GM12878 (cell line): ENCODE measurements at regions not wholly inside any gene's neighbourhood (a gene's known extent, or its start where the extent isn't known, plus 50 kb on each side); places are given as distances from the start of the nearest gene placed in this dataset.

Source experiments
- ATAC-seq: fragments of 200-7000 bp; cut with Tn5 transposase; 3 replicates; pipeline ENCODE4 v1.9.1; 2020; ENCODE audit warnings: mild to moderate bottlenecking, moderate library complexity
- BruUV-seq: library from RNA; stranded (reverse); fragments of 400-500 nt; replicated peaks from 2 replicates; lab custom pipeline; 2021; lab: Mats Ljungman, UMichigan
- CTCF ChIA-PET: fragments of 300-600 bp; sonication (Branson Sonifier 250); formaldehyde crosslinking; extraction: SDS; loops from one replicate; lab custom pipeline; 2021; ENCODE audit warnings: inconsistent platforms; lab: Yijun Ruan, JAX
- POLR2A ChIA-PET: fragments of 350-600 bp; formaldehyde crosslinking; extraction: SDS; loops from one replicate; lab custom pipeline; 2021; ENCODE audit warnings: inconsistent platforms; lab: Charles Lee
- RAD21 ChIA-PET: fragments of 300-600 bp; sonication (Branson Sonifier 250); formaldehyde crosslinking; loops from one replicate; lab custom pipeline; 2023; ENCODE audit warnings: antibody characterized with exemption; ENCODE audit not compliant: unreplicated experiment; lab: Charles Lee
- SMC1A ChIA-PET: fragments of 300-600 bp; sonication (Branson Sonifier 250); formaldehyde crosslinking; loops from one replicate; lab custom pipeline; 2023; ENCODE audit not compliant: unreplicated experiment, uncharacterized antibody; lab: Charles Lee
- DNase-seq: peaks from one replicate; pipeline ENCODE4 v3.0.0-alpha.2; 2011; ENCODE audit warnings: low read depth, low spot score
- FAIRE-seq: peaks from 3 replicates; lab custom pipeline; 2011; peaks lifted over from hg19 to GRCh38; lab: Jason Lieb, UNC
- H2AFZ ChIP-seq: 2 replicates; pipeline ENCODE4 v1.6.0; 2011; ENCODE audit warnings: low read depth, low read length, control low read depth; ENCODE audit not compliant: control insufficient read depth
- H3K27ac ChIP-seq: 2 replicates; pipeline ENCODE4 v1.5.1; 2011; ENCODE audit warnings: control low read depth; ENCODE audit not compliant: control insufficient read depth, insufficient read depth
- H3K27me3 ChIP-seq, 2 experiments: replicated peaks in 1 of 2; 2 replicates each; pipeline versions ENCODE4 v1.6.0 to v1.6.1; 2011; ENCODE audit warnings: low read length in 1 of 2; ENCODE audit not compliant: control insufficient read depth in 2 of 2, insufficient read depth in 2 of 2
- H3K36me3 ChIP-seq, 2 experiments: 2 replicates each; pipeline ENCODE4 v1.5.1; 2011; ENCODE audit warnings: low read length in 1 of 2; ENCODE audit not compliant: control insufficient read depth in 2 of 2, insufficient read depth in 2 of 2
- H3K4me1 ChIP-seq: 2 replicates; pipeline ENCODE4 v1.6.1; 2011; ENCODE audit warnings: mild to moderate bottlenecking, low read length, moderate library complexity, mixed read lengths; ENCODE audit not compliant: control insufficient read depth, insufficient read depth
- H3K4me2 ChIP-seq: 2 replicates; pipeline ENCODE4 v1.6.0; 2011; ENCODE audit warnings: control low read depth; ENCODE audit not compliant: control insufficient read depth, insufficient read depth
- H3K4me3 ChIP-seq: fragments of 200-600 bp; sonication (generic); 2 replicates; pipeline ENCODE4 v1.5.1; 2016
- H3K79me2 ChIP-seq: 2 replicates; pipeline ENCODE4 v1.6.0; 2011; ENCODE audit warnings: low read length; ENCODE audit not compliant: control insufficient read depth, insufficient read depth
- H3K9ac ChIP-seq: 2 replicates; pipeline ENCODE4 v1.8.0; 2011; ENCODE audit warnings: low read length, control low read depth, mixed read lengths; ENCODE audit not compliant: control insufficient read depth, insufficient read depth
- H3K9me3 ChIP-seq: replicated peaks from 3 replicates; pipeline ENCODE4 v1.5.1; 2011; ENCODE audit warnings: mild to moderate bottlenecking, low read length; ENCODE audit not compliant: control insufficient read depth, insufficient read depth
- H4K20me1 ChIP-seq: 2 replicates; pipeline ENCODE4 v1.6.0; 2011; ENCODE audit not compliant: control insufficient read depth, insufficient read depth
- BCL11A ChIP-seq: IDR thresholded peaks from 2 replicates; pipeline ENCODE4 v1.6.1; 2011; ENCODE audit warnings: low read depth, low read length
- LARP7 ChIP-seq: fragments of 450-650 bp; IDR thresholded peaks from 2 replicates; pipeline ENCODE4 v1.6.1; 2017; ENCODE audit warnings: mild to moderate bottlenecking
- WGBS: methylation state at CpG from one replicate; pipeline ENCODE4 v1.1.6; 2016; ENCODE audit warnings: low lambda C conversion rate; ENCODE audit not compliant: insufficient replicate concordance, insufficient coverage; ENCODE audit errors: missing lambda C conversion rate; 5-methylcytosine and 5-hydroxymethylcytosine counted together
- in situ Hi-C: fragments of 300-500 bp; cut with MboI; formaldehyde crosslinking; loops from 9 replicates; pipeline ENCODE4 v1.14.3; 2018; ENCODE audit warnings: mixed read lengths
- intact Hi-C: fragments of 100-400 bp; cut with micrococcal nuclease; formaldehyde crosslinking; loops from one replicate; pipeline ENCODE4 v1.14.2; 2022; ENCODE audit not compliant: unreplicated experiment
- TF ChIP-seq, protein P1 (sequence below): fragments of 450-650 bp; IDR thresholded peaks from 2 replicates; pipeline ENCODE4 v1.6.1; 2017; ENCODE audit warnings: antibody characterized with exemption, mild to moderate bottlenecking, moderate library complexity
- TF ChIP-seq, protein P2 (sequence below): fragments of 450-650 bp; conservative IDR thresholded peaks from 2 replicates; pipeline ENCODE4 v1.6.1; 2017; ENCODE audit warnings: mild to moderate bottlenecking, moderate library complexity

DNA sequence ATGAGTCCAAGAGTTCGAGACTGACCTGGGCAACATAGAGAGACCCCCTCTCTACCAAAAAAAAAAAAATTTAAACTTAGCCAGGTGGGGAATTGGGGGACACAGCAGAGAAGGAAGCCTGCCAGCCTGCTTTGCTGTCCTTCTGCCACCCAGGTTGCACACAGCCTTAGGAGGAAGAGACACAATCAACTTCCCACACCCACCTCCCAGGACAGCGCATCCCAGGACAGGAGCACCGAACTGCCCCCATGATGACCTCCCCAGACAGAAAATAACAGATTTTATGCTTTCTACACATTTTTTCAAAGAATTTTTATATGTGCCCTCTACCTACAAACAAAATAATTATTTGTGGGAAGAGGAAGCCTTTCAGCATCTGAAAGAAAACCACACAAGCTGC is 126.0 kb upstream of the ZNF507 start:
- intact Hi-C loops = no loop called here
- 0% methylated on average over 3 of the region's 3 CpGs for WGBS
- Histone ChIP-seq H3K27me3 (no peaks in the 10 kb centered on the region; a peak in 1 of 4 replicates), H3K27ac (no peak overlapping the region), H3K9me3 (no peaks in the 10 kb centered on the region), H3K79me2 (no peaks in the 10 kb centered on the region), H3K9ac (no peak overlapping the region), H3K36me3 (no peaks in the 10 kb centered on the region), H3K4me1 (no peaks in the 10 kb centered on the region), H3K4me2 (no peak overlapping the region), H4K20me1 (no peaks in the 10 kb centered on the region), H2AFZ (no peak overlapping the region), H3K4me3 (no peak overlapping the region)
- DNase-seq = no peak
- TF ChIP-seq BCL11A (no peak), LARP7 (no peak)
- TF ChIP-seq, protein P1, sequence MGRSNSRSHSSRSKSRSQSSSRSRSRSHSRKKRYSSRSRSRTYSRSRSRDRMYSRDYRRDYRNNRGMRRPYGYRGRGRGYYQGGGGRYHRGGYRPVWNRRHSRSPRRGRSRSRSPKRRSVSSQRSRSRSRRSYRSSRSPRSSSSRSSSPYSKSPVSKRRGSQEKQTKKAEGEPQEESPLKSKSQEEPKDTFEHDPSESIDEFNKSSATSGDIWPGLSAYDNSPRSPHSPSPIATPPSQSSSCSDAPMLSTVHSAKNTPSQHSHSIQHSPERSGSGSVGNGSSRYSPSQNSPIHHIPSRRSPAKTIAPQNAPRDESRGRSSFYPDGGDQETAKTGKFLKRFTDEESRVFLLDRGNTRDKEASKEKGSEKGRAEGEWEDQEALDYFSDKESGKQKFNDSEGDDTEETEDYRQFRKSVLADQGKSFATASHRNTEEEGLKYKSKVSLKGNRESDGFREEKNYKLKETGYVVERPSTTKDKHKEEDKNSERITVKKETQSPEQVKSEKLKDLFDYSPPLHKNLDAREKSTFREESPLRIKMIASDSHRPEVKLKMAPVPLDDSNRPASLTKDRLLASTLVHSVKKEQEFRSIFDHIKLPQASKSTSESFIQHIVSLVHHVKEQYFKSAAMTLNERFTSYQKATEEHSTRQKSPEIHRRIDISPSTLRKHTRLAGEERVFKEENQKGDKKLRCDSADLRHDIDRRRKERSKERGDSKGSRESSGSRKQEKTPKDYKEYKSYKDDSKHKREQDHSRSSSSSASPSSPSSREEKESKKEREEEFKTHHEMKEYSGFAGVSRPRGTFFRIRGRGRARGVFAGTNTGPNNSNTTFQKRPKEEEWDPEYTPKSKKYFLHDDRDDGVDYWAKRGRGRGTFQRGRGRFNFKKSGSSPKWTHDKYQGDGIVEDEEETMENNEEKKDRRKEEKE = no peak
- TF ChIP-seq, protein P2, sequence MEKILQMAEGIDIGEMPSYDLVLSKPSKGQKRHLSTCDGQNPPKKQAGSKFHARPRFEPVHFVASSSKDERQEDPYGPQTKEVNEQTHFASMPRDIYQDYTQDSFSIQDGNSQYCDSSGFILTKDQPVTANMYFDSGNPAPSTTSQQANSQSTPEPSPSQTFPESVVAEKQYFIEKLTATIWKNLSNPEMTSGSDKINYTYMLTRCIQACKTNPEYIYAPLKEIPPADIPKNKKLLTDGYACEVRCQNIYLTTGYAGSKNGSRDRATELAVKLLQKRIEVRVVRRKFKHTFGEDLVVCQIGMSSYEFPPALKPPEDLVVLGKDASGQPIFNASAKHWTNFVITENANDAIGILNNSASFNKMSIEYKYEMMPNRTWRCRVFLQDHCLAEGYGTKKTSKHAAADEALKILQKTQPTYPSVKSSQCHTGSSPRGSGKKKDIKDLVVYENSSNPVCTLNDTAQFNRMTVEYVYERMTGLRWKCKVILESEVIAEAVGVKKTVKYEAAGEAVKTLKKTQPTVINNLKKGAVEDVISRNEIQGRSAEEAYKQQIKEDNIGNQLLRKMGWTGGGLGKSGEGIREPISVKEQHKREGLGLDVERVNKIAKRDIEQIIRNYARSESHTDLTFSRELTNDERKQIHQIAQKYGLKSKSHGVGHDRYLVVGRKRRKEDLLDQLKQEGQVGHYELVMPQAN = no peak
- RAD21 ChIA-PET = no interaction called here
- ATAC-seq = no peak
- POLR2A ChIA-PET = no interaction called here
- FAIRE-seq = no peak
- CTCF ChIA-PET = no interaction called here
- SMC1A ChIA-PET = no interaction called here
- BruUV-seq = no TSS peak
- in situ Hi-C loops = no loop called here
